Iris pigment epithelial cell (primary cell): ENCODE measurements at regions not wholly inside any gene's neighbourhood (a gene's known extent, or its start where the extent isn't known, plus 50 kb on each side); places are given as distances from the start of the nearest gene placed in this dataset.
A peak's percentile ranks its signal among the peaks of the same experiment; 100 is the strongest.

ENCODE experiments used
- DNase-seq: peaks from one replicate; pipeline ENCODE4 v3.0.0-alpha.2; 2011; ENCODE audit warnings: low read depth

- DNase-seq = no peak
Measured at GRCh38 chr3:177992993-177993970, 543.0 kb upstream of the KCNMB2 start.

- DNase-seq = peak; percentile 74
Measured at GRCh38 chr3:177994976-177995375, 541.3 kb upstream of the KCNMB2 start.

- DNase-seq = no peak
Measured at GRCh38 chr3:177995381-177996085, 540.7 kb upstream of the KCNMB2 start.

GRCh38 chr3:178001670-178002101 lies 534.5 kb upstream of the KCNMB2 start:
- peak; percentile 34 for DNase-seq

GRCh38 chr3:178002113-178002512 lies 534.1 kb upstream of the KCNMB2 start:
- no peak for DNase-seq

- peak; percentile 68 for DNase-seq
Measured at GRCh38 chr3:178003756-178004155, 532.5 kb upstream of the KCNMB2 start.

GRCh38 chr3:178005961-178006360 lies 530.3 kb upstream of the KCNMB2 start:
- DNase-seq = no peak

GRCh38 chr3:178010306-178010705 lies 525.9 kb upstream of the KCNMB2 start:
- DNase-seq = no peak

- no peak for DNase-seq
Measured at GRCh38 chr3:178019645-178020044, 516.6 kb upstream of the KCNMB2 start.

GRCh38 chr3:178022599-178022998 lies 513.6 kb upstream of the KCNMB2 start:
- no peak for DNase-seq

- DNase-seq = no peak
Measured at GRCh38 chr3:178028933-178029332, 507.3 kb upstream of the KCNMB2 start.

GRCh38 chr3:178036451-178037144 lies 499.6 kb upstream of the KCNMB2 start:
- DNase-seq = peak; percentile 80

GRCh38 chr3:178041931-178042330 lies 494.3 kb upstream of the KCNMB2 start:
- DNase-seq = no peak

GRCh38 chr3:178042376-178042775 lies 493.9 kb upstream of the KCNMB2 start:
- no peak for DNase-seq

GRCh38 chr3:178043084-178043483 lies 493.2 kb upstream of the KCNMB2 start:
- peak; percentile 53 for DNase-seq

GRCh38 chr3:178044320-178044719 lies 491.9 kb upstream of the KCNMB2 start:
- DNase-seq = no peak

GRCh38 chr3:178047496-178047895 lies 488.7 kb upstream of the KCNMB2 start:
- no peak for DNase-seq

GRCh38 chr3:178048768-178049167 lies 487.5 kb upstream of the KCNMB2 start:
- DNase-seq = no peak

- no peak for DNase-seq
Measured at GRCh38 chr3:178054471-178054870, 481.8 kb upstream of the KCNMB2 start.

GRCh38 chr3:178055939-178056338 lies 480.3 kb upstream of the KCNMB2 start:
- no peak for DNase-seq

GRCh38 chr3:178056868-178057267 lies 479.4 kb upstream of the KCNMB2 start:
- DNase-seq = peak; percentile 31

GRCh38 chr3:178058629-178059028 lies 477.6 kb upstream of the KCNMB2 start:
- no peak for DNase-seq
